HCT116 (cell line): ENCODE measurements at regions not wholly inside any gene's neighbourhood (a gene's known extent, or its start where the extent isn't known, plus 50 kb on each side); places are given as distances from the start of the nearest gene placed in this dataset.

Experiments
- ATAC-seq: fragments of 200-7000 bp; cut with Tn5 transposase; 2 replicates; pipeline ENCODE4 v1.9.1; 2020; ENCODE audit warnings: mild to moderate bottlenecking, moderate library complexity
- BruUV-seq: library from RNA; stranded (reverse); fragments of 400-500 nt; replicated peaks from 2 replicates; lab custom pipeline; 2021; lab: Mats Ljungman, UMichigan
- CTCF ChIA-PET: fragments of 300-600 bp; sonication (Branson Sonifier 250); formaldehyde crosslinking; loops from one replicate; lab custom pipeline; 2021; ENCODE audit warnings: antibody characterized with exemption; lab: Charles Lee
- POLR2A ChIA-PET: fragments of 300-600, 350-600 bp; sonication (Branson Sonifier 250); formaldehyde crosslinking; loops from one replicate; lab custom pipeline; 2021; ENCODE audit warnings: antibody characterized with exemption; lab: Charles Lee
- RAD21 ChIA-PET, 2 experiments: fragments of 300-600 bp; sonication (Branson Sonifier 250); formaldehyde crosslinking; loops; one replicate each; lab custom pipeline; 2023; ENCODE audit warnings: low total read pairs in 2 of 2; ENCODE audit not compliant: uncharacterized antibody in 2 of 2, unreplicated experiment in 2 of 2, low non-redundant PET in 1 of 2; lab: Charles Lee
- DNase-seq: peaks from one replicate; pipeline ENCODE4 v3.0.0-alpha.2; 2010; ENCODE audit warnings: low read depth, low spot score
- H2AFZ ChIP-seq: fragments of 200-600 bp; shearing (Covaris generic), sonication (generic); 2 replicates; pipeline ENCODE4 v1.6.1; 2017; ENCODE audit warnings: low read depth, mixed run types, mixed read lengths, antibody characterized with exemption, low read length; ENCODE audit not compliant: poor library complexity, severe bottlenecking
- H3K27ac ChIP-seq: 2 replicates; pipeline ENCODE4 v1.5.1; 2012; ENCODE audit warnings: low read depth, low read length
- H3K27me3 ChIP-seq: fragments of 200-600 bp; sonication (generic); 2 replicates; pipeline ENCODE4 v1.6.1; 2016; ENCODE audit warnings: mixed run types, low read length, mixed read lengths; ENCODE audit not compliant: insufficient read depth
- H3K36me3 ChIP-seq, 2 experiments: fragments of 200-500 bp in 1 of 2; fragments of 200-600 bp in 1 of 2; sonication (Bioruptor generic) in 1 of 2; sonication (generic) in 1 of 2; 2 replicates each; pipeline versions ENCODE4 v1.5.1 to v1.6.1; 2014 to 2016; ENCODE audit warnings: low read length in 2 of 2, inconsistent platforms in 1 of 2, mixed read lengths in 1 of 2, mixed run types in 1 of 2; ENCODE audit not compliant: insufficient read depth in 2 of 2, control insufficient read depth in 1 of 2
- H3K4me1 ChIP-seq, 2 experiments: fragments of 200-600 bp in 1 of 2; sonication (generic) in 1 of 2; 2 replicates each; pipeline versions ENCODE4 v1.5.1 to v1.6.1; 2012 to 2017; ENCODE audit warnings: low read length in 2 of 2, inconsistent platforms in 1 of 2, mild to moderate bottlenecking in 1 of 2, mixed read lengths in 1 of 2, mixed run types in 1 of 2, moderate library complexity in 1 of 2; ENCODE audit not compliant: insufficient read depth in 2 of 2, control insufficient read depth in 1 of 2
- H3K4me2 ChIP-seq: fragments of 200-600 bp; sonication (generic); 2 replicates; pipeline ENCODE4 v1.6.1; 2017; ENCODE audit warnings: mixed run types, low read length, mixed read lengths
- H3K4me3 ChIP-seq, 2 experiments: fragments of 200-600 bp in 1 of 2; sonication (generic) in 1 of 2; replicated peaks in 1 of 2; 2 replicates each; pipeline ENCODE4 v1.5.1; 2011 to 2016; ENCODE audit warnings: low read length in 2 of 2, control low read depth in 1 of 2, low read depth in 1 of 2, mild to moderate bottlenecking in 1 of 2, mixed read lengths in 1 of 2, mixed run types in 1 of 2
- H3K79me2 ChIP-seq: fragments of 200-600 bp; sonication (generic); 2 replicates; pipeline ENCODE4 v1.6.1; 2017; ENCODE audit warnings: mild to moderate bottlenecking, mixed run types, low read length, moderate library complexity, mixed read lengths; ENCODE audit not compliant: insufficient read depth
- H3K9ac ChIP-seq: fragments of 200-600 bp; sonication (generic); 2 replicates; pipeline ENCODE4 v1.6.1; 2016; ENCODE audit warnings: low read length, mixed read lengths
- H3K9me2 ChIP-seq: fragments of 200-600 bp; sonication (generic), shearing (Covaris generic); 2 replicates; pipeline ENCODE4 v1.6.1; 2017; ENCODE audit warnings: mixed run types, mild to moderate bottlenecking, moderate library complexity; ENCODE audit not compliant: insufficient read depth
- H3K9me3 ChIP-seq, 2 experiments: fragments of 200-500 bp in 1 of 2; fragments of 200-600 bp in 1 of 2; sonication (Bioruptor generic) in 1 of 2; sonication (generic) in 1 of 2; 2 replicates each; pipeline ENCODE4 v1.6.1; 2014 to 2017; ENCODE audit warnings: low read length in 2 of 2, mixed read lengths in 2 of 2, inconsistent platforms in 1 of 2, low read depth in 1 of 2, mild to moderate bottlenecking in 1 of 2, mixed run types in 1 of 2, moderate library complexity in 1 of 2; ENCODE audit not compliant: control insufficient read depth in 1 of 2, insufficient read depth in 1 of 2
- H4K20me1 ChIP-seq: fragments of 200-600 bp; sonication (generic), shearing (Covaris generic); 2 replicates; pipeline ENCODE4 v1.6.1; 2017; ENCODE audit warnings: mixed run types, mild to moderate bottlenecking, moderate library complexity; ENCODE audit not compliant: insufficient read depth
- CTCF ChIP-seq, 3 experiments: fragments of 200-600 bp in 1 of 3; sonication (generic) in 1 of 3; IDR thresholded peaks in 2 of 3; conservative IDR thresholded peaks in 1 of 3; 2 replicates each; pipeline ENCODE4 v1.5.1; 2012 to 2017; ENCODE audit warnings: low read depth in 2 of 3, low read length in 2 of 3, antibody characterized with exemption in 1 of 3, borderline replicate concordance in 1 of 3, control low read depth in 1 of 3, mild to moderate bottlenecking in 1 of 3, mixed read lengths in 1 of 3, mixed run types in 1 of 3, moderate library complexity in 1 of 3; ENCODE audit not compliant: insufficient read depth in 1 of 3
- POLR2AphosphoS5 ChIP-seq: IDR thresholded peaks from 2 replicates; pipeline ENCODE4 v1.6.1; 2011; ENCODE audit warnings: mild to moderate bottlenecking, low read depth, low read length, moderate library complexity
- RAD21 ChIP-seq: IDR thresholded peaks from 2 replicates; pipeline ENCODE4 v1.6.1; 2012; ENCODE audit warnings: low read depth, mild to moderate bottlenecking
- intact Hi-C: fragments of 100-400 bp; cut with micrococcal nuclease; formaldehyde crosslinking; loops from 2 replicates; pipeline ENCODE4 v1.10.0; 2022

DNA sequence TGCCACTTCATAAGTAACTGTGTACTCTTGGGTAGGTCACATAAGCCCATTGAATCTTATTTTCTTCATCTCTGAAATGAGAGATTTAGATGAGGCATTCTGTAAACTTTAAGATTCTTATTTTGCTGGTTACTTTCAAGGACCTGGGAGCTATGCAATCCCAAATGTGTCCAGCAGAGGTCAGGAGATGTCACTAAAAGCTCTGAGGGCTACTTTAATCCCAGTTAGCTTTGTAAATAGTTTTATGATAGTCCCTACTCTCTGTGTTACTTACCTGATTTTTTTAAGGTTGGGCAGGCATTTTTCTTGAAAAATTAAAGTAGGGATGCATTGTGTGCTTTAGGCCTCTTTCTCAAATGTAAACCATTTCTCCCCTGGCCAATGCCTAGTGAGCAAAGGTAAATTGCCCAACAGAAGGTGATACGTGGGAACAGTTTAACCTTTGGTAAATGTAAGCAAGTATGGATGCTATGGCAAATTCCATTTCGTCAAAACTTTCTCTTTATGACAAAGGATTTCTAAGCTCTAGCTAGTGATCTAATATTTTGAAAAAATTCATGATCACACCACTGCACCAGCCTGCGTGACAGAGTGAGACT lies 57.1 kb upstream of the WSB1 start:
- peak; percentile 61 for DNase-seq
- 0 out of 2 replicates have a peak overlapping the region, but pooled peaks have one; percentile 16 for H3K4me2 ChIP-seq
- no TSS peak for BruUV-seq

More for the DNA sequence above, 57.1 kb upstream of the WSB1 start:
- Histone ChIP-seq H3K9me2 (no peaks in the 10 kb centered on the region), H2AFZ (no peak overlapping the region), H3K27me3 (no peaks in the 10 kb centered on the region), H4K20me1 (no peaks in the 10 kb centered on the region), H3K27ac (no peak overlapping the region), H3K79me2 (no peaks in the 10 kb centered on the region), H3K9me3 (no peaks in the 10 kb centered on the region), H3K4me3 (no peak overlapping the region), H3K4me1 (peaks cover 9 to 11% of the 10 kb centered on the region in 2 experiments), H3K36me3 (no peaks in the 10 kb centered on the region), H3K9ac (no peak overlapping the region)
- RAD21 ChIA-PET: interaction anchor here (0.7 to 1.9 kb wide), 10 partner anchors 8 to 418 kb away, joined by 3 to 12 read pairs (median 4); no protein-coding TSS in a partner anchor
- CTCF ChIA-PET: interaction anchor here (0.6 to 3.3 kb wide), 34 partner anchors 9 to 418 kb away, joined by 3 to 58 read pairs (median 4); no protein-coding TSS in a partner anchor
- POLR2A ChIA-PET: no interaction called here
- intact Hi-C loops: loop anchor here (2.0 to 10.0 kb wide), 5 partner anchors 96 to 528 kb away; no protein-coding TSS in a partner anchor
- TF ChIP-seq RAD21 (peak; percentile 83), POLR2AphosphoS5 (no peak), CTCF (IDR thresholded peaks at IDR 0.05 in 2 of 3, conservative IDR thresholded peaks at IDR 0.05 in 1 of 3; ENCODE audit: borderline replicate concordance in 1 of 3, insufficient read depth in 1 of 3, low read depth in 2 of 3, low read length in 2 of 3) (peak; percentile 79 to 94 (median 84))
- ATAC-seq: peak; percentile 73
